Fibroblast of lung (primary cell): ENCODE measurements at regions not wholly inside any gene's neighbourhood (a gene's known extent, or its start where the extent isn't known, plus 50 kb on each side); places are given as distances from the start of the nearest gene placed in this dataset.

Experiments
- DNase-seq, 2 donors: peaks; one replicate each; pipeline versions ENCODE4 v3.0.0 to v3.0.0-alpha.2; 2010; ENCODE audit warnings: low read depth in 2 of 2
- H2AFZ ChIP-seq: 2 replicates; pipeline ENCODE4 v1.5.1; 2012; ENCODE audit warnings: low read length, control low read depth, inconsistent platforms
- H3K27ac ChIP-seq: 2 replicates; pipeline ENCODE4 v1.5.1; 2011; ENCODE audit warnings: low read length, control low read depth; ENCODE audit not compliant: insufficient read depth
- H3K27me3 ChIP-seq: 2 replicates; pipeline ENCODE4 v1.5.1; 2011; ENCODE audit warnings: mild to moderate bottlenecking, low read length; ENCODE audit not compliant: control insufficient read depth, insufficient read depth
- H3K36me3 ChIP-seq: 2 replicates; pipeline ENCODE4 v1.5.1; 2011; ENCODE audit warnings: low read length; ENCODE audit not compliant: control insufficient read depth, insufficient read depth
- H3K4me1 ChIP-seq: 2 replicates; pipeline ENCODE4 v1.5.1; 2011; ENCODE audit warnings: low read length; ENCODE audit not compliant: control insufficient read depth, insufficient read depth; ENCODE audit errors: extremely low read depth
- H3K4me2 ChIP-seq: 2 replicates; pipeline ENCODE4 v1.5.1; 2011; ENCODE audit warnings: low read length, control low read depth; ENCODE audit not compliant: insufficient read depth; ENCODE audit errors: extremely low read depth
- H3K4me3 ChIP-seq, 4 experiments: fragments of 200-600 bp in 1 of 4; sonication (generic) in 1 of 4; replicated peaks in 1 of 4; 2 replicates each; pipeline ENCODE4 v1.5.1; 2011 to 2016; ENCODE audit warnings: low read length in 4 of 4, low read depth in 3 of 4, mild to moderate bottlenecking in 3 of 4, control low read depth in 2 of 4, inconsistent platforms in 1 of 4, mixed read lengths in 1 of 4; ENCODE audit not compliant: insufficient read depth in 1 of 4; ENCODE audit errors: control extremely low read depth in 1 of 4
- H3K79me2 ChIP-seq: 2 replicates; pipeline ENCODE4 v1.5.1; 2012; ENCODE audit warnings: mild to moderate bottlenecking, low read length, inconsistent platforms; ENCODE audit not compliant: control insufficient read depth, insufficient read depth
- H3K9ac ChIP-seq: 2 replicates; pipeline ENCODE4 v1.5.1; 2011; ENCODE audit warnings: mild to moderate bottlenecking, low read length, control low read depth; ENCODE audit not compliant: insufficient read depth
- H3K9me3 ChIP-seq: 2 replicates; pipeline ENCODE4 v1.5.1; 2012; ENCODE audit warnings: low read depth, low read length; ENCODE audit not compliant: control insufficient read depth, insufficient read depth
- H4K20me1 ChIP-seq: 2 replicates; pipeline ENCODE4 v1.5.1; 2011; ENCODE audit warnings: low read length; ENCODE audit not compliant: control insufficient read depth, insufficient read depth; ENCODE audit errors: extremely low read depth
- CTCF ChIP-seq, 2 donors: IDR thresholded peaks in 1 of 2; conservative IDR thresholded peaks in 1 of 2; 1 replicate in 1 of 2; 2 replicates in 1 of 2; pipeline ENCODE4 v1.5.1; 2011 to 2012; ENCODE audit warnings: low read length in 2 of 2, control low read depth in 1 of 2, inconsistent platforms in 1 of 2, low read depth in 1 of 2, mild to moderate bottlenecking in 1 of 2
- EZH2 ChIP-seq: IDR thresholded peaks from 2 replicates; pipeline ENCODE4 v1.5.1; 2012; ENCODE audit warnings: low read length, control low read depth, mild to moderate bottlenecking; ENCODE audit errors: missing control alignments

DNA sequence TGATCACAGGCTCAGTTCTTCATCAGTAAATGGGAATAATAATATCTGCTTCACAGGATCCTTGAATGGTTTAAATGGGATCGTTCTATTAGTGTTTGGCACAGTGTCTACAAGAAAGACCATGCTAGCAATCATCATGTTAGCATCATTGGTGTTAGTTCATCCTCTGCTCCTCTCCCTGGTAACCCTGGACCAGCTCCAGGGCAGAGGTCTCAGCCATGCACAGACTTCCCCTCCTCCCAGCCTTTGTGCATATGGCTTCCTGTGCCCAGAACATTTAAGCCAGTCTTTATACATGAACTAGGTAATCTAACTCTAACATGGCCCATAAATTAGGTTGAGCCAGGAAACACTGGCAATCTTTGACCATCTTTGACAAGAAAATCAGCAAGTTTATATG, 180.2 kb downstream of the EPM2A start:
- Histone ChIP-seq H3K27me3 (no peaks in the 10 kb centered on the region), H3K4me2 (no peak overlapping the region), H2AFZ (no peak overlapping the region), H3K4me1 (no peaks in the 10 kb centered on the region), H3K9ac (no peak overlapping the region), H3K4me3 (no peak overlapping the region), H3K27ac (no peak overlapping the region), H3K36me3 (no peaks in the 10 kb centered on the region), H4K20me1 (no peaks in the 10 kb centered on the region), H3K79me2 (no peaks in the 10 kb centered on the region), H3K9me3 (no peaks in the 10 kb centered on the region)
- no peak for TF ChIP-seq EZH2
- TF ChIP-seq CTCF (conservative IDR thresholded peaks at IDR 0.05 in 1 of 2, IDR thresholded peaks at IDR 0.05 in 1 of 2; ENCODE audit: low read depth in 1 of 2, low read length in 2 of 2): no peak
- DNase-seq: no peak

DNA sequence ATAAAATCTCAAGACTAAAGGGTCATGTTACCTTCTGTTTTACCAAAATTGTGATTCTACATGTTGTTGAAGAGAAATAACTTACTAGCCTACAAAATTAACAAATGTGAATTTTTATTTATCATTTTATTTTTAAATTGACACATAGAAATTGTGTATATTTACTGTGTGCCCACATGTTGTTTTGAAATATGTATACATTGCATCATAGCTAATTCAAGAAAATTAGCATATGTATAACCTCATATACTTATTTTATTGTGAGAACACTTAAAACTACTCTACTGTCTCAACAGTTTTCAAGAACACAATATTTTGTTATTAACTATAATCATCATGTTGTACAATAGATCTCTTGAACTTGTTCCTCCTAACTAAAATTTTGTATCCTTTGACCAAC, 177.8 kb downstream of the EPM2A start:
- no peak overlapping the region for H3K4me3 ChIP-seq
- TF ChIP-seq EZH2 (no peak), CTCF (conservative IDR thresholded peaks at IDR 0.05 in 1 of 2, IDR thresholded peaks at IDR 0.05 in 1 of 2; ENCODE audit: low read depth in 1 of 2, low read length in 2 of 2) (no peak)
- no peaks in the 10 kb centered on the region for H3K27me3 ChIP-seq
- H3K9ac ChIP-seq: no peak overlapping the region
- H3K79me2 ChIP-seq: no peaks in the 10 kb centered on the region
- H3K36me3 ChIP-seq: no peaks in the 10 kb centered on the region
- H2AFZ ChIP-seq: no peak overlapping the region
- H3K27ac ChIP-seq: no peak overlapping the region
- no peak for DNase-seq
- H3K9me3 ChIP-seq: no peaks in the 10 kb centered on the region
- no peaks in the 10 kb centered on the region for H3K4me1 ChIP-seq
- no peaks in the 10 kb centered on the region for H4K20me1 ChIP-seq
- H3K4me2 ChIP-seq: no peak overlapping the region

DNA sequence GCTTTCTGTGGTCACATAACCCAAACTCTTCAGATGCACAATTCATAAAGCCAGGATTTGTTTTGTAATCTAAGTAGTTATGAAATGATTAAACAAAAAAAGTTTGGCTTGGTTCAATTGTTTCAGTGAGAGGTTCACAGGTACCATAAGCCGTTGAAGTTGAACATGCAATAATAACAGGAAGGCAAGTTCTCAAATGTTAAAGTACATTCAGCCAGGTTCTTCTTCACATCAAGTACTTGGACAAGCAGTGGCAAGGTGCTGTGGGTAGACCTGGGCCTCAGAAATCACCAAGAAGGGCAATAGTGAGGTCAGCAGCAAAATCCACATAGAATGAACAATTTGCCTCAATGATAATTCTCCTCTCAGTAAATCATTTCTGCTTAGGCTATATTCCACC, 175.5 kb downstream of the EPM2A start:
- Histone ChIP-seq H3K9ac (no peak overlapping the region), H3K9me3 (no peaks in the 10 kb centered on the region), H3K27me3 (no peaks in the 10 kb centered on the region), H3K27ac (no peak overlapping the region), H3K4me1 (no peaks in the 10 kb centered on the region), H3K4me2 (no peak overlapping the region), H4K20me1 (no peaks in the 10 kb centered on the region), H3K79me2 (no peaks in the 10 kb centered on the region), H2AFZ (no peak overlapping the region), H3K4me3 (no peak overlapping the region), H3K36me3 (no peaks in the 10 kb centered on the region)
- TF ChIP-seq CTCF (conservative IDR thresholded peaks at IDR 0.05 in 1 of 2, IDR thresholded peaks at IDR 0.05 in 1 of 2; ENCODE audit: low read depth in 1 of 2, low read length in 2 of 2): no peak
- TF ChIP-seq EZH2: no peak
- DNase-seq: no peak
